ENCODE measurements at regions not wholly inside any gene's neighbourhood (a gene's known extent, or its start where the extent isn't known, plus 50 kb on each side); places are given as distances from the start of the nearest gene placed in this dataset.

- no peak for TF ChIP-seq CTCF (IDR thresholded peaks at IDR 0.05; ENCODE audit: low read length)
- TF ChIP-seq EZH2 (optimal IDR thresholded peaks at IDR 0.05; ENCODE audit: low read depth, low read length): no peak
These were observed 265.1 kb downstream of the SH3BP4 start for GRCh38 chr2:235216901-235217300.

Data from MM.1S (cell line).